Mesendoderm (in vitro differentiated cells): ENCODE measurements at regions not wholly inside any gene's neighbourhood (a gene's known extent, or its start where the extent isn't known, plus 50 kb on each side); places are given as distances from the start of the nearest gene placed in this dataset.

Experiments used
- DNase-seq: peaks from one replicate; pipeline ENCODE4 v3.0.0; 2013
- H2AK5ac ChIP-seq: 2 replicates; pipeline ENCODE4 v1.6.1; 2013; ENCODE audit warnings: low read length, inconsistent platforms
- H2BK120ac ChIP-seq: 2 replicates; pipeline ENCODE4 v1.6.1; 2013; ENCODE audit warnings: low read depth, mild to moderate bottlenecking, low read length, moderate library complexity, mixed read lengths
- H2BK15ac ChIP-seq: replicated peaks from 2 replicates; pipeline ENCODE4 v1.6.1; 2013; ENCODE audit warnings: low read depth, mild to moderate bottlenecking, moderate library complexity
- H2BK5ac ChIP-seq: 2 replicates; pipeline ENCODE4 v1.6.1; 2013; ENCODE audit warnings: low read length, inconsistent platforms
- H3K18ac ChIP-seq: 2 replicates; pipeline ENCODE4 v1.6.1; 2013; ENCODE audit warnings: mild to moderate bottlenecking, low read length, mixed read lengths
- H3K23ac ChIP-seq: one replicate; pipeline ENCODE4 v1.6.1; 2013; ENCODE audit warnings: low read length
- H3K27ac ChIP-seq: 2 replicates; pipeline ENCODE4 v1.5.1; 2013; ENCODE audit warnings: low read depth, mild to moderate bottlenecking, inconsistent platforms, low read length, moderate library complexity
- H3K27me3 ChIP-seq: 2 replicates; pipeline ENCODE4 v1.6.1; 2013; ENCODE audit warnings: low read length, control low read depth, mild to moderate bottlenecking, inconsistent platforms; ENCODE audit not compliant: insufficient read depth, poor library complexity
- H3K36me3 ChIP-seq: 2 replicates; pipeline ENCODE4 v1.6.1; 2013; ENCODE audit warnings: low read length, inconsistent platforms; ENCODE audit not compliant: control insufficient read depth, insufficient read depth
- H3K4ac ChIP-seq: one replicate; pipeline ENCODE4 v1.6.1; 2013; ENCODE audit warnings: low read depth, mild to moderate bottlenecking, low read length, moderate library complexity
- H3K4me1 ChIP-seq: 2 replicates; pipeline ENCODE4 v1.6.1; 2013; ENCODE audit warnings: low read depth, low read length, inconsistent platforms; ENCODE audit not compliant: control insufficient read depth
- H3K4me2 ChIP-seq: 2 replicates; pipeline ENCODE4 v1.6.1; 2013; ENCODE audit warnings: low read length
- H3K4me3 ChIP-seq: 2 replicates; pipeline ENCODE4 v1.5.1; 2013; ENCODE audit warnings: mild to moderate bottlenecking, low read length
- H3K56ac ChIP-seq: one replicate; pipeline ENCODE4 v1.6.1; 2013; ENCODE audit warnings: low read length
- H3K79me1 ChIP-seq: 2 replicates; pipeline ENCODE4 v1.6.1; 2013; ENCODE audit warnings: low read length, inconsistent platforms
- H3K79me2 ChIP-seq: 2 replicates; pipeline ENCODE4 v1.6.1; 2013; ENCODE audit warnings: mild to moderate bottlenecking, low read length; ENCODE audit not compliant: control insufficient read depth, insufficient read depth
- H3K9ac ChIP-seq: 2 replicates; pipeline ENCODE4 v1.6.1; 2013; ENCODE audit warnings: low read length, inconsistent platforms
- H4K5ac ChIP-seq: one replicate; pipeline ENCODE4 v1.6.1; 2013; ENCODE audit warnings: low read length
- H4K8ac ChIP-seq: one replicate; pipeline ENCODE4 v1.6.1; 2013; ENCODE audit warnings: low read depth, mild to moderate bottlenecking, control low read depth, low read length, moderate library complexity
- WGBS: extraction: QIAGEN DNeasy Blood & Tissue Kit; methylation state at CpG from one replicate; pipeline ENCODE4 v1.1.7; 2013; ENCODE audit warnings: low lambda C conversion rate, missing lambda C conversion rate; ENCODE audit not compliant: insufficient coverage; ENCODE audit errors: extremely low coverage; 5-methylcytosine and 5-hydroxymethylcytosine counted together

DNA sequence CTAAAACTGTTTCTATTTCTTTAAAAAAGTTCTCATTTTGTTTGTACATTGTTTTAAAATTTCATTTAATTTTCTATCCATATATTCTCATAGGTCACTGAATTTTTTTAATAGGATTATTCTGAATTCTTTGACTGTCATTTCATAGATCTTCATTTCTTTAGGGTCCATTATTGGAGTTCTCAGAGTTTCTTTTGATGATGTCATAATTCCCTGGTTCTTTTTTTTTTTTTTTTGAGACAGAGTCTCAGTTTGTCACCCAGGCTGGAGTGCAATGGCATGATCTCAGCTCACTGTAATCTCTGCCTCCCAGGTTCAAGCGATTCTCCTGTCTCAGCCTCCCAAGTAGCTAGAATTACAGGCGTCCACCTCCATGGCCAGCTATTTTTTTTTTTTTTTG is 89.9 kb downstream of the DMRT2 start:
- Histone ChIP-seq H3K79me2 (no peaks in the 10 kb centered on the region), H3K56ac (no peak overlapping the region), H3K36me3 (no peaks in the 10 kb centered on the region), H3K27ac (no peak overlapping the region), H3K4ac (no peak overlapping the region), H3K4me3 (no peak overlapping the region), H2BK120ac (no peak overlapping the region), H3K4me1 (no peaks in the 10 kb centered on the region), H3K79me1 (no peaks in the 10 kb centered on the region), H3K27me3 (no peaks in the 10 kb centered on the region), H2AK5ac (no peak overlapping the region), H3K9ac (no peak overlapping the region), H2BK5ac (no peak overlapping the region), H3K23ac (no peak overlapping the region), H2BK15ac (no peak overlapping the region), H4K5ac (no peak overlapping the region), H3K18ac (no peak overlapping the region), H4K8ac (no peak overlapping the region), H3K4me2 (no peak overlapping the region)
- no peak for DNase-seq
- WGBS, result no CpG with 5 or more reads among the region's 2 CpGs

DNA sequence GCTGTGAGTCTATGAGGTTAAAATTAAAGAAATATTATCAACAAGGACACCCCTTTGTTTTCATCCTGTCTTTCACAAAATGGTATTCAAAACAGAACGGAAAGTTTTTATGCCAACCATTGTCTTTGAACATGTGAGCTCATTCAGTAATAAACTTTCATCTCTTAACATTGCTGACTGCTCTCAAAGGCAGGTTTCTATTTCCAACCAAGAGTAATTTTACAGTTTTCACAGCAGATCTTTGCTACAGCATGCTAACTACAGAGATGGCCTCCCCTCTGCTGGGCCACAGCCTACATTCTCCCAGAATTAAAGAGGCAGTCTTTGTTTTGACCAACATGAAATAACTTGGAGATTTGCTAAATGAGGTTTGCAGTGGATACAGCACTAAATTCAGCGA is 101.5 kb downstream of the DMRT2 start:
- no peak for DNase-seq
- Histone ChIP-seq H4K5ac (no peak overlapping the region), H3K4me2 (no peak overlapping the region), H2BK5ac (no peak overlapping the region), H3K27ac (no peak overlapping the region), H3K27me3 (no peaks in the 10 kb centered on the region), H2AK5ac (no peak overlapping the region), H3K79me1 (no peaks in the 10 kb centered on the region), H4K8ac (no peak overlapping the region), H2BK120ac (no peak overlapping the region), H3K4me3 (no peak overlapping the region), H3K79me2 (no peaks in the 10 kb centered on the region), H3K56ac (no peak overlapping the region), H3K18ac (no peak overlapping the region), H2BK15ac (no peak overlapping the region), H3K4me1 (no peaks in the 10 kb centered on the region), H3K9ac (no peak overlapping the region), H3K23ac (no peak overlapping the region), H3K36me3 (no peaks in the 10 kb centered on the region), H3K4ac (no peak overlapping the region)
- WGBS, result no CpG with 5 or more reads among the region's 2 CpGs

DNA sequence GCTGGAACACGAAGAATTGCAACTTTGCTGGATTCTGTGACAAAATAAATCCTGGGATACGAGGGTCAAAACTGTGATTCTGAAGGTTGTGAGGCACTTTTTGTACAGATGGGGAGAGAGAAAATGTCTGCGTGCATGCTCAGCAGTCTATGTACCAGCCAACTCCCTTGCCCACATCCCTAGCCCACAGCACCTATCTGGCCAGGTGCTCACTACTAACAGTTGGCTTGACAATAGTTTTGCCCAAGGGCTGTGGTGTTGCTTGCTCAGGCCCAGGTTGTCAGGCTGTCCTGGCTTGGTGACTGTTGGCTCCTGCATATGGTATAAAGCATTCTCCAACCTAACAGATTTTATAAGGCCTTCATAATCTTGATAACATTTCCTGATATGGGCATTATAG is 102.0 kb downstream of the DMRT2 start:
- no peak for DNase-seq
- Histone ChIP-seq H3K23ac (no peak overlapping the region), H2BK15ac (no peak overlapping the region), H3K27ac (no peak overlapping the region), H3K4me2 (no peak overlapping the region), H3K4me3 (no peak overlapping the region), H2BK120ac (no peak overlapping the region), H3K4ac (no peak overlapping the region), H3K56ac (no peak overlapping the region), H3K79me2 (no peaks in the 10 kb centered on the region), H2AK5ac (no peak overlapping the region), H2BK5ac (no peak overlapping the region), H3K18ac (no peak overlapping the region), H3K9ac (no peak overlapping the region), H4K8ac (no peak overlapping the region), H3K79me1 (no peaks in the 10 kb centered on the region), H3K27me3 (no peaks in the 10 kb centered on the region), H3K36me3 (no peaks in the 10 kb centered on the region), H4K5ac (no peak overlapping the region), H3K4me1 (no peaks in the 10 kb centered on the region)
- no CpG with 5 or more reads among the region's 3 CpGs for WGBS

DNA sequence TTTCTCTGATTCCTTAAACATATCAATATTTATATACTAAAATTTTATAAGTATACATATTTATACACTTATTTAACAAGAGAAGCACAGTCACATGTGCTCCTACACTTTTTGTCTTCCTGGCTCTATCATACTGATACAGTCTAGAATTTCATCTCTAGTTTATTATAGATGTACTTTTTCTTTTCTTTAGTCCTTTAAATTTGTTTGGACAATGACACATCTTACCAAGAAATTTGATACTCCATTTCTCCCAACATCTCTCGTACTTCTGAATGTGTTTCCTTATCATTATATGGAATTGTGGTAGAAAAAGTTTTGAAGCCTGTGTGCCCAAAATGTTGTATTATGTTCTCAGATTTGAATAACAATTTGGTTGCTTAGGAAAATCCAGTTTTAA is 104.6 kb downstream of the DMRT2 start:
- Histone ChIP-seq H3K27ac (no peak overlapping the region), H3K27me3 (no peaks in the 10 kb centered on the region), H3K4ac (no peak overlapping the region), H2BK15ac (no peak overlapping the region), H4K5ac (no peak overlapping the region), H3K18ac (no peak overlapping the region), H3K23ac (no peak overlapping the region), H3K56ac (no peak overlapping the region), H2BK5ac (no peak overlapping the region), H3K79me1 (no peaks in the 10 kb centered on the region), H3K4me3 (no peak overlapping the region), H3K4me1 (no peaks in the 10 kb centered on the region), H3K36me3 (no peaks in the 10 kb centered on the region), H3K4me2 (no peak overlapping the region), H3K9ac (no peak overlapping the region), H2BK120ac (no peak overlapping the region), H3K79me2 (no peaks in the 10 kb centered on the region), H2AK5ac (no peak overlapping the region), H4K8ac (no peak overlapping the region)
- WGBS, result no CpG with 5 or more reads among the region's 1 CpG
- no peak for DNase-seq

DNA sequence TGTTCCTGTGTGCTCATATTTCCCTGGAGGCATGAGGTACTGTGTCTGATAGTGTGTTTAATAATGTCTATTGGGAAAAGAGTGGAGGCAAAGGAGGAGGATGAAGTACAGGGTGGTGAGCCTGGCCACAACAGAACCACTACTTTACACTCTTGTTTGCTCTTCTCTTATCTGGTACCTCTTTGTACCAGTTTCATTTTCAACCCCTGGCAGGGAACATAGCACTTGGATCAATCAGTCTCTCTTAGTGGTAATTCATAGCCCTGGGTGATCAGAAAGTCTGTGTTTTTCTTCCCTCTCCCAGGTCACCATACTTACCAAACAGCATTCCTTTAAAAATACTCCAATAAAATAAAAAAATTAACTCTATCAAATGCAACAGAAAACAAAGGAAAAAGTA is 105.4 kb downstream of the DMRT2 start:
- Histone ChIP-seq H3K4ac (no peak overlapping the region), H3K4me2 (no peak overlapping the region), H3K56ac (no peak overlapping the region), H2BK5ac (no peak overlapping the region), H2AK5ac (no peak overlapping the region), H4K5ac (no peak overlapping the region), H3K23ac (no peak overlapping the region), H3K79me1 (no peaks in the 10 kb centered on the region), H2BK15ac (no peak overlapping the region), H3K9ac (no peak overlapping the region), H3K4me1 (no peaks in the 10 kb centered on the region), H3K18ac (no peak overlapping the region), H2BK120ac (no peak overlapping the region), H3K79me2 (no peaks in the 10 kb centered on the region), H3K27me3 (no peaks in the 10 kb centered on the region), H3K27ac (no peak overlapping the region), H3K36me3 (no peaks in the 10 kb centered on the region), H4K8ac (no peak overlapping the region), H3K4me3 (no peak overlapping the region)
- no peak for DNase-seq

DNA sequence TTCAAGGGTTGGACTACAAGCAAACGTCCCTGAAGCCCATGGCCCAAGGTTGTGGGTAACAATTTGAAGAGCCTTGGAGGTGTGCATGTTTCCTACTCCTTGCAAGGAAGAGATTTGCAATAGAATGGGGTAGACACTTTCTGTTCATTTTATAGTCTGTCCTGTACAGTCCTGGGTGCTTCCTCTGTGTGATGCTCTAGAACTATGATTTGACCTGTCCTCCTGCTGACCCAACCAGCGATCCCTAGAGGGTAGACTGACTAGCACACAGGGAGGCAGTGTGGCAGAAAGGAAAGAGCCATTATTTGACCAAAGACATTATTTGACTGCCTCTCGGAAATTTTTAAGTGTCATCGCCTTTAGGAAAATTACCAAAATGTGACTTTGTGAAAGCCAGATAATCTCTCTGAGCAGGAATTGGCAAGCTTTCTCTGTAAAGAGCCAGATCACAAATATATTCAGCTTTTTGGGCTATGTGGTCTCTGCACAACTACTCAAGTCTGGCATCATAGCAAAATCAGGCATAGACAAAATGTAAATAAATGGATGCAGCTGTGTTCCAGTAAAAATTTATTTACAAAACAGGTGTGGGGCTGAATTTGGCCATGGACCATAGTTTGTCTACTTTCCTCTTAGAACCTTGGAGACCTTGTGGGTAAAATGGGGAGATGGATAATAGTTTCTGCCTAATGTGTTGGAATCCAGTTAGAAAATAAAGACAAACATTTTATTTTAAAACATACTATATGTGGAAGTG is 106.8 kb downstream of the DMRT2 start:
- Histone ChIP-seq H3K36me3 (no peaks in the 10 kb centered on the region), H3K56ac (no peak overlapping the region), H3K23ac (no peak overlapping the region), H3K4me1 (no peaks in the 10 kb centered on the region), H4K8ac (no peak overlapping the region), H3K9ac (no peak overlapping the region), H3K79me1 (no peaks in the 10 kb centered on the region), H2BK15ac (no peak overlapping the region), H3K27ac (no peak overlapping the region), H2BK5ac (no peak overlapping the region), H3K4me3 (no peak overlapping the region), H3K4me2 (no peak overlapping the region), H3K4ac (no peak overlapping the region), H3K27me3 (no peaks in the 10 kb centered on the region), H2AK5ac (no peak overlapping the region), H3K79me2 (no peaks in the 10 kb centered on the region), H3K18ac (no peak overlapping the region), H2BK120ac (no peak overlapping the region), H4K5ac (no peak overlapping the region)
- no peak for DNase-seq
- WGBS, result no CpG with 5 or more reads among the region's 4 CpGs
